Skeletal muscle tissue (tissue), 3 donors: ENCODE measurements at regions not wholly inside any gene's neighbourhood (a gene's known extent, or its start where the extent isn't known, plus 50 kb on each side); places are given as distances from the start of the nearest gene placed in this dataset.

ENCODE experiments used
- H3K27ac ChIP-seq: one replicate; pipeline ENCODE4 v1.7.0; 2013; ENCODE audit warnings: mild to moderate bottlenecking, low read depth, low read length, inconsistent platforms
- H3K27me3 ChIP-seq, 3 donors: one replicate each; pipeline ENCODE4 v1.7.0; 2013; ENCODE audit warnings: low read length in 3 of 3; ENCODE audit not compliant: control insufficient read depth in 3 of 3, insufficient read depth in 3 of 3
- H3K36me3 ChIP-seq, 3 donors: one replicate each; pipeline ENCODE4 v1.7.0; 2013; ENCODE audit warnings: low read length in 3 of 3; ENCODE audit not compliant: control insufficient read depth in 3 of 3, insufficient read depth in 3 of 3
- H3K4me1 ChIP-seq, 3 donors: one replicate each; pipeline ENCODE4 v1.7.0; 2013; ENCODE audit warnings: low read length in 3 of 3, mild to moderate bottlenecking in 3 of 3; ENCODE audit not compliant: control insufficient read depth in 3 of 3, insufficient read depth in 3 of 3
- H3K4me3 ChIP-seq, 3 donors: one replicate each; pipeline ENCODE4 v1.7.0; 2013; ENCODE audit warnings: low read length in 3 of 3
- H3K9ac ChIP-seq, 3 donors: one replicate each; pipeline ENCODE4 v1.7.0; 2013; ENCODE audit warnings: low read length in 3 of 3, mild to moderate bottlenecking in 3 of 3, moderate library complexity in 2 of 3, low read depth in 1 of 3
- H3K9me3 ChIP-seq, 3 donors: one replicate each; pipeline ENCODE4 v1.7.0; 2013; ENCODE audit warnings: low read length in 3 of 3; ENCODE audit not compliant: control insufficient read depth in 3 of 3
- donor health status: Osteomylitis.

GRCh38 chr5:152676196-152676595 lies 271.1 kb upstream of the NMUR2 start:
- no peaks in the 10 kb centered on the region for H3K4me1 ChIP-seq
- no peak overlapping the region for H3K27ac ChIP-seq
- H3K9me3 ChIP-seq: no peaks in the 10 kb centered on the region
- no peaks in the 10 kb centered on the region for H3K27me3 ChIP-seq
- H3K36me3 ChIP-seq: no peaks in the 10 kb centered on the region
- H3K4me3 ChIP-seq: no peak overlapping the region
- no peak overlapping the region for H3K9ac ChIP-seq

- no peaks in the 10 kb centered on the region for H3K27me3 ChIP-seq
- H3K27ac ChIP-seq: no peak overlapping the region
- H3K36me3 ChIP-seq: no peaks in the 10 kb centered on the region
- no peaks in the 10 kb centered on the region for H3K9me3 ChIP-seq
- H3K4me1 ChIP-seq: no peaks in the 10 kb centered on the region
- no peak overlapping the region for H3K9ac ChIP-seq
- H3K4me3 ChIP-seq: no peak overlapping the region
These were observed 278.1 kb upstream of the NMUR2 start for GRCh38 chr5:152683205-152683604.

- Histone ChIP-seq H3K27me3 (no peaks in the 10 kb centered on the region), H3K9ac (no peak overlapping the region), H3K27ac (no peak overlapping the region), H3K36me3 (no peaks in the 10 kb centered on the region), H3K9me3 (no peaks in the 10 kb centered on the region), H3K4me1 (no peaks in the 10 kb centered on the region), H3K4me3 (no peak overlapping the region)
These were observed 281.9 kb upstream of the NMUR2 start for GRCh38 chr5:152686931-152687330.

- Histone ChIP-seq H3K9me3 (no peaks in the 10 kb centered on the region), H3K4me1 (no peaks in the 10 kb centered on the region), H3K27me3 (no peaks in the 10 kb centered on the region), H3K9ac (no peak overlapping the region), H3K4me3 (no peak overlapping the region), H3K36me3 (no peaks in the 10 kb centered on the region), H3K27ac (no peak overlapping the region)
These were observed 283.6 kb upstream of the NMUR2 start for GRCh38 chr5:152688561-152689249.

- no peak overlapping the region for H3K27ac ChIP-seq
- H3K4me3 ChIP-seq: no peak overlapping the region
- H3K36me3 ChIP-seq: no peaks in the 10 kb centered on the region
- no peak overlapping the region for H3K9ac ChIP-seq
- H3K27me3 ChIP-seq: no peaks in the 10 kb centered on the region
- H3K4me1 ChIP-seq: no peaks in the 10 kb centered on the region
- H3K9me3 ChIP-seq: no peaks in the 10 kb centered on the region
These were observed 284.2 kb upstream of the NMUR2 start for GRCh38 chr5:152689250-152689711.

- H3K4me3 ChIP-seq: no peak overlapping the region
- H3K27me3 ChIP-seq: no peaks in the 10 kb centered on the region
- no peaks in the 10 kb centered on the region for H3K36me3 ChIP-seq
- no peak overlapping the region for H3K9ac ChIP-seq
- no peak overlapping the region for H3K27ac ChIP-seq
- H3K9me3 ChIP-seq: peaks cover 0 to 6% (median 0%) of the 10 kb centered on the region in 3 donors
- no peaks in the 10 kb centered on the region for H3K4me1 ChIP-seq
These were observed 289.2 kb upstream of the NMUR2 start for GRCh38 chr5:152694231-152694630.

- Histone ChIP-seq H3K4me3 (no peak overlapping the region), H3K9me3 (peaks cover 0 to 1% (median 0%) of the 10 kb centered on the region in 3 donors), H3K4me1 (no peaks in the 10 kb centered on the region), H3K9ac (no peak overlapping the region), H3K27me3 (no peaks in the 10 kb centered on the region), H3K27ac (no peak overlapping the region), H3K36me3 (no peaks in the 10 kb centered on the region)
These were observed 296.3 kb upstream of the NMUR2 start for GRCh38 chr5:152701305-152701949.

- Histone ChIP-seq H3K27ac (no peak overlapping the region), H3K36me3 (no peaks in the 10 kb centered on the region), H3K9ac (no peak overlapping the region), H3K4me3 (no peak overlapping the region), H3K27me3 (no peaks in the 10 kb centered on the region), H3K9me3 (no peaks in the 10 kb centered on the region), H3K4me1 (no peaks in the 10 kb centered on the region)
These were observed 299.2 kb upstream of the NMUR2 start for GRCh38 chr5:152704286-152704685.

GRCh38 chr5:152711801-152712388 lies 306.8 kb upstream of the NMUR2 start:
- H3K9ac ChIP-seq: no peak overlapping the region
- no peaks in the 10 kb centered on the region for H3K4me1 ChIP-seq
- no peak overlapping the region for H3K4me3 ChIP-seq
- H3K9me3 ChIP-seq: no peaks in the 10 kb centered on the region
- no peaks in the 10 kb centered on the region for H3K36me3 ChIP-seq
- no peak overlapping the region for H3K27ac ChIP-seq
- no peaks in the 10 kb centered on the region for H3K27me3 ChIP-seq

- Histone ChIP-seq H3K27ac (no peak overlapping the region), H3K9me3 (peaks cover 0 to 1% (median 0%) of the 10 kb centered on the region in 3 donors), H3K27me3 (no peaks in the 10 kb centered on the region), H3K36me3 (no peaks in the 10 kb centered on the region), H3K9ac (no peak overlapping the region), H3K4me1 (no peaks in the 10 kb centered on the region), H3K4me3 (no peak overlapping the region)
These were observed 312.3 kb upstream of the NMUR2 start for GRCh38 chr5:152717393-152717792.
